DND-41 (cell line): ENCODE measurements at regions not wholly inside any gene's neighbourhood (a gene's known extent, or its start where the extent isn't known, plus 50 kb on each side); places are given as distances from the start of the nearest gene placed in this dataset.

Experiments
- EZH2 ChIP-seq: IDR thresholded peaks from 3 replicates; pipeline ENCODE4 v1.6.1; 2012; ENCODE audit warnings: borderline replicate concordance, low read depth, mild to moderate bottlenecking, moderate library complexity, low read length, inconsistent platforms; ENCODE audit not compliant: severe bottlenecking
- TF ChIP-seq, protein P1 (sequence below): IDR thresholded peaks from 2 replicates; pipeline ENCODE4 v1.5.1; 2012; ENCODE audit warnings: borderline replicate concordance, low read length, moderate library complexity, mild to moderate bottlenecking; ENCODE audit not compliant: poor library complexity, severe bottlenecking; ENCODE audit errors: extremely low read depth

DNA sequence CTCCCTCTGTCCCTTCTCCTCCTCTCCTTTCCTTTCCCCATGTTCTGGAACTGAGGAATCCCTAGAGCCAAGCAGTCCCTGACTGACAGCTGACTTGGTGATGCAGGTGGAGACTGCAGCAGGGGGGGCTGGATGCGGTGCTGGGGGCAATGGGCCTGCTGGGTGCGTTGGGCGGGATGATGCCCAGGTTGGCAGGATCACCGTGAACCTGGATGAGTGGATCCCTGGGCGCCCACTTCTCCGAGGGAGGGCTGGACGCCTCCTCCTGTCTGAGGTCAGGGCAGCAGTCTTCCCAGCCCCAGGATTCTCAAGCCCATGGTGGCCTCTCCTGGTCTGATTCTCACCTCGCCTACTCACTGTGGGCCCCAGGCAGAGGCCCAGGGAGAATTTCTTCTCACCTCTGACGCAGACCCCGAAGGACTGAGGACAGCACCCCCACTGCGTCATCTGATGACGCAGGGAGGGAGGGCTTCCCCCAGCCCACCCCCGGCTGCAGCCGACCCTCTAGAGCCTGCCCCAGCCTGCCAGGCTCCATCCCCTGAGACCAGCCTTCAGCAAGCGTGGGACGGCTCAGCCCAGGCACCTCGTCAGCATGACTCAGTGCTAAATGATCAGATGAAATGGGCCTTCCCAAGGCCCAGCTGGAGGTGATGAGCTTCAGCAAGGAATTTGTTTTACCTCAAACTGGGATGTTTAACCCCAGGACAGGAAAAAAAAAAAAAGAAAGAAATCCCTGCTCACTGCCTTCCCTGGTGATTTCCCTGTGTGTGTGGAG is 188.0 kb upstream of the TNRC6C start:
- TF ChIP-seq, protein P1, sequence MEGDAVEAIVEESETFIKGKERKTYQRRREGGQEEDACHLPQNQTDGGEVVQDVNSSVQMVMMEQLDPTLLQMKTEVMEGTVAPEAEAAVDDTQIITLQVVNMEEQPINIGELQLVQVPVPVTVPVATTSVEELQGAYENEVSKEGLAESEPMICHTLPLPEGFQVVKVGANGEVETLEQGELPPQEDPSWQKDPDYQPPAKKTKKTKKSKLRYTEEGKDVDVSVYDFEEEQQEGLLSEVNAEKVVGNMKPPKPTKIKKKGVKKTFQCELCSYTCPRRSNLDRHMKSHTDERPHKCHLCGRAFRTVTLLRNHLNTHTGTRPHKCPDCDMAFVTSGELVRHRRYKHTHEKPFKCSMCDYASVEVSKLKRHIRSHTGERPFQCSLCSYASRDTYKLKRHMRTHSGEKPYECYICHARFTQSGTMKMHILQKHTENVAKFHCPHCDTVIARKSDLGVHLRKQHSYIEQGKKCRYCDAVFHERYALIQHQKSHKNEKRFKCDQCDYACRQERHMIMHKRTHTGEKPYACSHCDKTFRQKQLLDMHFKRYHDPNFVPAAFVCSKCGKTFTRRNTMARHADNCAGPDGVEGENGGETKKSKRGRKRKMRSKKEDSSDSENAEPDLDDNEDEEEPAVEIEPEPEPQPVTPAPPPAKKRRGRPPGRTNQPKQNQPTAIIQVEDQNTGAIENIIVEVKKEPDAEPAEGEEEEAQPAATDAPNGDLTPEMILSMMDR: no peak
- no peak for TF ChIP-seq EZH2
